ENCODE measurements at regions not wholly inside any gene's neighbourhood (a gene's known extent, or its start where the extent isn't known, plus 50 kb on each side); places are given as distances from the start of the nearest gene placed in this dataset.

GRCh38 chr2:181754105-181754504 is 73.8 kb upstream of the NEUROD1 start:
- ATAC-seq (no peak), DNase-seq (ENCODE audit: extremely low read depth in 1 of 4, low spot score in 3 of 4) (no peak), FAIRE-seq (no peak)
- ChIA-PET POLR2A (interaction anchor here (0.8 kb wide), 1 partner anchor 12 kb away, joined by 3 read pairs; no protein-coding TSS in a partner anchor), CTCF (ENCODE audit: low intra/inter-chr PET ratio) (no interaction called here)
- Histone ChIP-seq H3K4me1 (replicated peaks in 1 of 2; ENCODE audit: control insufficient read depth in 2 of 2, insufficient read depth in 2 of 2, low read length in 2 of 2) (0 out of 5 replicates have a peak, but pooled peaks cover 0 to 3% of the 10 kb centered on the region in 2 experiments), H3K27me3 (ENCODE audit: control insufficient read depth in 2 of 2, insufficient read depth in 2 of 2, low read length in 2 of 2) (peaks cover 0 to 5% of the 10 kb centered on the region in 2 experiments; a peak in 2 of 5 replicates), H3K36me3 (ENCODE audit: control insufficient read depth, insufficient read depth, low read length) (no peaks in the 10 kb centered on the region), H3K9me1 (ENCODE audit: control insufficient read depth, insufficient read depth, low read length) (no peaks in the 10 kb centered on the region), H3K9ac (ENCODE audit: insufficient read depth in 1 of 2, low read depth in 2 of 2, low read length in 2 of 2) (no peak overlapping the region), H3K4me2 (ENCODE audit: insufficient read depth, low read length) (no peak overlapping the region), H3K4me3 (no peak overlapping the region), H2AFZ (ENCODE audit: low read depth, low read length) (no peak overlapping the region), H3K9me3 (replicated peaks; ENCODE audit: control insufficient read depth, insufficient read depth, low read depth, low read length) (no peaks in the 10 kb centered on the region), H4K20me1 (replicated peaks; ENCODE audit: control insufficient read depth, insufficient read depth, low read length) (no peaks in the 10 kb centered on the region), H3K27ac (ENCODE audit: extremely low read depth, low read depth, low read length) (no peak overlapping the region), H3K79me2 (ENCODE audit: control insufficient read depth, insufficient read depth, low read length) (no peaks in the 10 kb centered on the region)
- WGBS (ENCODE audit: insufficient coverage, low coverage, missing lambda C conversion rate) = 3% methylated on average over 3 of the region's 3 CpGs
- no peak for TF ChIP-seq TFAP4 (CRISPR knock-in tag; IDR thresholded peaks at IDR 0.05; ENCODE audit: borderline replicate concordance)
- no peak for TF ChIP-seq TRIM24 (IDR thresholded peaks at IDR 0.05)
- TF ChIP-seq MAFG (tag; conservative IDR thresholded peaks at IDR 0.05) = peak; percentile 33; the same call in 1 of the 2 replicates
- no peak for TF ChIP-seq EGR1 (conservative IDR thresholded peaks at IDR 0.05)
- BruUV-seq (replicated peaks) = no TSS peak
- in situ Hi-C loops (cut with MboI) (no loop called here), intact Hi-C loops (cut with micrococcal nuclease) (no loop called here)

GRCh38 chr2:181755181-181755580 is 74.9 kb upstream of the NEUROD1 start:
- FAIRE-seq (no peak), ATAC-seq (no peak), DNase-seq (ENCODE audit: extremely low read depth in 1 of 4, low spot score in 3 of 4) (no peak)
- Histone ChIP-seq H3K27ac (ENCODE audit: extremely low read depth, low read depth, low read length) (no peak overlapping the region), H2AFZ (ENCODE audit: low read depth, low read length) (no peak overlapping the region), H3K4me1 (replicated peaks in 1 of 2; ENCODE audit: control insufficient read depth in 2 of 2, insufficient read depth in 2 of 2, low read length in 2 of 2) (0 out of 5 replicates have a peak, but pooled peaks cover 0 to 3% of the 10 kb centered on the region in 2 experiments), H3K27me3 (ENCODE audit: control insufficient read depth in 2 of 2, insufficient read depth in 2 of 2, low read length in 2 of 2) (peaks cover 0 to 4% of the 10 kb centered on the region in 2 experiments; a peak in 2 of 5 replicates), H3K4me2 (ENCODE audit: insufficient read depth, low read length) (no peak overlapping the region), H3K9me1 (ENCODE audit: control insufficient read depth, insufficient read depth, low read length) (no peaks in the 10 kb centered on the region), H3K4me3 (no peak overlapping the region), H3K36me3 (ENCODE audit: control insufficient read depth, insufficient read depth, low read length) (no peaks in the 10 kb centered on the region), H3K79me2 (ENCODE audit: control insufficient read depth, insufficient read depth, low read length) (no peaks in the 10 kb centered on the region), H3K9me3 (replicated peaks; ENCODE audit: control insufficient read depth, insufficient read depth, low read depth, low read length) (no peaks in the 10 kb centered on the region), H3K9ac (ENCODE audit: insufficient read depth in 1 of 2, low read depth in 2 of 2, low read length in 2 of 2) (no peak overlapping the region), H4K20me1 (replicated peaks; ENCODE audit: control insufficient read depth, insufficient read depth, low read length) (no peaks in the 10 kb centered on the region)
- no TSS peak for BruUV-seq (replicated peaks)
- in situ Hi-C loops (cut with MboI) (no loop called here), intact Hi-C loops (cut with micrococcal nuclease) (no loop called here)
- ChIA-PET POLR2A (no interaction called here), CTCF (ENCODE audit: low intra/inter-chr PET ratio) (no interaction called here)
- TF ChIP-seq ZBTB7A (IDR thresholded peaks at IDR 0.05; ENCODE audit: borderline replicate concordance, control insufficient read depth, low read depth, low read length) (no peak), ATF1 (CRISPR knock-in tag; IDR thresholded peaks at IDR 0.05) (no peak), ATF1 (tag; IDR thresholded peaks at IDR 0.05) (no peak), ZBTB34 (CRISPR knock-in tag; IDR thresholded peaks at IDR 0.05) (no peak), RBM22 (IDR thresholded peaks at IDR 0.05; ENCODE audit: low read depth, low read length, poor library complexity, severe bottlenecking) (no peak), ZKSCAN3 (CRISPR knock-in tag; IDR thresholded peaks at IDR 0.05) (no peak), ZNF143 (CRISPR knock-in tag; IDR thresholded peaks at IDR 0.05) (no peak), BCLAF1 (IDR thresholded peaks at IDR 0.05; ENCODE audit: borderline replicate concordance in 1 of 2, control insufficient read depth in 1 of 2, low read depth in 2 of 2, low read length in 1 of 2) (no peak)
